GM12892 (cell line): ENCODE measurements at regions not wholly inside any gene's neighbourhood (a gene's known extent, or its start where the extent isn't known, plus 50 kb on each side); places are given as distances from the start of the nearest gene placed in this dataset.

Experiments
- POLR2AphosphoS5 ChIP-seq: IDR thresholded peaks from 2 replicates; pipeline ENCODE4 v1.6.1; 2011; ENCODE audit warnings: low read depth, low read length, control low read depth
- TAF1 ChIP-seq: IDR thresholded peaks from 2 replicates; pipeline ENCODE4 v1.6.1; 2011; ENCODE audit warnings: low read depth, mild to moderate bottlenecking, control low read depth, low read length, borderline replicate concordance

- TF ChIP-seq POLR2AphosphoS5: no peak
- no peak for TF ChIP-seq TAF1
Measured at GRCh38 chr5:124665035-124665434, 81.4 kb downstream of the ZNF608 start.
